Right ventricle myocardium inferior (tissue), 1 donor: ENCODE measurements at regions not wholly inside any gene's neighbourhood (a gene's known extent, or its start where the extent isn't known, plus 50 kb on each side); places are given as distances from the start of the nearest gene placed in this dataset.

ENCODE experiments used
- ATAC-seq: fragments of 200-7000 bp; cut with Tn5 transposase; one replicate; pipeline ENCODE4 v1.9.1; 2020; ENCODE audit warnings: mild to moderate bottlenecking, moderate library complexity
- DNase-seq: peaks from one replicate; pipeline ENCODE4 v3.0.0; 2021; ENCODE audit errors: missing footprints
- intact Hi-C: fragments of 100-400 bp; cut with DNase I; formaldehyde crosslinking; loops from one replicate; pipeline ENCODE4 v1.11.0; 2022
- donor health status: DM: no; HTN: yes; CAD: no; lungs with severe emphysema.

- ATAC-seq (no peak), DNase-seq (no peak)
- intact Hi-C loops = no loop called here
These were observed 73.7 kb downstream of the MINAR2 start for GRCh38 chr5:129821477-129822131.

- intact Hi-C loops = no loop called here
- ATAC-seq (no peak), DNase-seq (no peak)
These were observed 74.0 kb upstream of the CHSY3 start for GRCh38 chr5:129830288-129830687.

GRCh38 chr5:129836321-129836720, 67.9 kb upstream of the CHSY3 start:
- ATAC-seq (no peak), DNase-seq (no peak)
- intact Hi-C loops = no loop called here

- DNase-seq = no peak
- ATAC-seq = no peak
- intact Hi-C loops = no loop called here
These were observed 59.5 kb upstream of the CHSY3 start for GRCh38 chr5:129844764-129845163.

- intact Hi-C loops = loop anchor here (2.0 to 5.0 kb wide), 2 partner anchors 82 to 681 kb away; no protein-coding TSS in a partner anchor
- DNase-seq (peak; percentile 83), ATAC-seq (no peak)
These were observed 51.4 kb upstream of the CHSY3 start for GRCh38 chr5:129852747-129853352.

- intact Hi-C loops = loop anchor here (2.0 to 5.0 kb wide), 2 partner anchors 83 to 681 kb away; no protein-coding TSS in a partner anchor
- ATAC-seq (no peak), DNase-seq (no peak)
These were observed 50.7 kb upstream of the CHSY3 start for GRCh38 chr5:129853588-129853987.
